Renal cortical epithelial cell (primary cell): ENCODE measurements at regions not wholly inside any gene's neighbourhood (a gene's known extent, or its start where the extent isn't known, plus 50 kb on each side); places are given as distances from the start of the nearest gene placed in this dataset.

Experiments used
- DNase-seq: peaks from one replicate; pipeline ENCODE4 v3.0.0-alpha.2; 2011; ENCODE audit warnings: low read depth

DNA sequence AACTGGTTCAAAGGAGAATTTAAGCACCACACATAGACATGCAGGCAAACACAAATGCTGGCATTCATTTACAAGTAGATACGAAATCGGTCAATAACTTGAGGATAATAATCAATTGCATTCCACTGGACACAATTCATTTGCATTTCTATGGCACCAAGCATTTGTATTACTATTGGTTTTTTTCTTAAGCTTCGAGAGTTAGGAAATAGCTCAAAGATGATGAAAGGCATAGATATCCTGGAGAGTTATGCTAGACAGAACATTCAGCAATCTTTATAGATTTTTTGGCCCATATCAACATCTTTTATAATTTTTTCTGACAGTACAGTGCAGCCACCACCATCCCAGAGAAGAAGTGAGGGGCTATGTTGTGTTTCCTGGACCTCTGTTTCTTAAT, 544.4 kb downstream of the MIAT start:
- DNase-seq: no peak

GRCh38 chr22:27203276-27203660, 545.9 kb downstream of the MIAT start:
- no peak for DNase-seq

GRCh38 chr22:27204280-27204679, 546.9 kb downstream of the MIAT start:
- DNase-seq: no peak

- no peak for DNase-seq
These were observed 547.4 kb downstream of the MIAT start for GRCh38 chr22:27204817-27205216.

DNA sequence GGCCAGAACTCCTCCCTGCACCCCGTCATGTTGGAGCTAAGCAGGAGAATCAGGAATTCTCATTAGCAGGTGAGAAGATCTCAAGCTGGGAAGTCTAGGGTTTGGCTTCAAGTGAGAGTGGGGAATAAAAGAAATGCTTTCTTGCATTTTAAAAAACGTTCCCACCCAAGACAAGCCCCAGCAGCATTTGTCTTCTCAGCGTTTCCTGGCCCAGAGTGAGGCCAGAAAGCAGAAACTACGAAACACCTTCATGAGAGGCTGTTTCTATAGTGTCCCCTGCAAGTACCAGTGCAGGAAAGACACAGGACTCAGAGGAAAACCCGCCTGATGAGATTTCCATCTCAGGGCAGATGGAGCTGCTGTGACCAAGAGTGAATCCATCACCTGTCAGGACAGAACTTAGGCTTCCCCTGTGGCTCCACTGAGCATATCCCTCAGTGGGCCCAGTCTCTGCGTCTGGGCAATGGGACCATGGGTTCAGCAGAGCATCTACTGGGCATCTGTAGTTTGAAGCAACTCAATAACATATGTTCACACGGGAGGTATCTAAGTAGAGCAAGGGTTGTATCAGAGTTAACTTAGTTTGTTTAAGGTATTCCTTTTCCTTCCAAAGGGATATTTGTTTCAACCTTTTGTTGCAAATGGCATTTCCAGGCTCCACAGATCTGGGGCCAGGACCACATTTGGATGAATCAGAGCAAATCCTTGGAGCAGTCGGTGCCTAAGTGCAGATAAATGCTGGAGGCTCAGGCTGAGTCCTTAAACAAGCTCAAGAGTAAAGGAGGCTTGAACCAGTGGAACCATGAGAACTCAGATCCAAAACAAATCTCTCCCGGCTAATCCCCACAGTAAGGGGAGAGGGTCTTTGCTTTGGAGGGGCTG, 548.3 kb downstream of the MIAT start:
- DNase-seq: no peak

- DNase-seq: no peak
These were observed 549.2 kb downstream of the MIAT start for GRCh38 chr22:27206374-27207133.

- no peak for DNase-seq
These were observed 549.9 kb downstream of the MIAT start for GRCh38 chr22:27207266-27207665.

DNA sequence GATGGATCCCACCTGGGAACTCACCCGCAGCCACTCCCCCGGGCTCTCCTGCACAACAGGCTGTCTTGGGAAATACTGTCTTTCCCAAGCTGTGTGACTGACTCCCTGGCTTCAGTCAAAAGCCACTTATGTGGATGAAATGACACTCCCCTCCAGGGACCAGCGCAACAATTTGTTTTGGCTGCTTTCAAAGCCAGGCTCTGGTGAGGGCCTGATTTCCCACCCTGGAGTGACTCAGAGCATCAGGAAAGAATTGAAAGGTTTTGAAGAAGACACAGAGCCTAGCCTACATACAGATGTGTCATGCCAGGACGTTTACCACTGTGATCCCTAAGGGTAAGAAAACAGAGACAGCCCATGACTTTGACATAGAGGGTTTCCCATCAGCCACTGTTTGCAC, 550.5 kb downstream of the MIAT start:
- DNase-seq: peak; percentile 45

DNA sequence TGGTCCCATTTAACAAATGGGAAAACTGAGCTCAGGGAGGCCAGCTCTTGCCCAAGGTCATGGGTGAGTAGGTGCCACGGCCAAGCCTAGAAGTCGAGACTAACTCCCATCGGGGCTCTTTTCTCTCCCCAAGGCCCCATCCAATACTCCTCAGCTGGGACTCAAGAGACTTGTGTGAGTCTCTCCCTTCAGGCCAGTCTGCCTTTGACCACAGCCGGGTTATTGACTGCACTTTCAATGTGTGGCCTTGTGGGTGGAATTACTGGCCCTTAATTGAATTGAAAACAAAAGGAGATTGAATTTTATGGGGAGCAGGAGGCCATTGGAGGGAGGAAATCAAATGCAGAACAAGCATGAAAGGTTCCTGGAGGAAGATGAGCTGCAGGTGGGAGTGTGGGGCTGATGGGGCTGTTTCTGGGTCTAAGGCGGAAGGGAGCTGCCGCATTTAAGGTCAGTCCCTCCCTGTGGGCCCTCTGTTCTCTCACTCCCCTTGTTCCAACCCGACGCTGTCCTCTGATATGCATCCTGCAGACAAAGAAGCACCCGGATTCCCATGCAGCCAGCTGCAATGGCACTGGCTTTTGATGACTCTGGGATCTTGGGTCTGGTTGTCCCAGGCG, 552.8 kb downstream of the MIAT start:
- no peak for DNase-seq

DNA sequence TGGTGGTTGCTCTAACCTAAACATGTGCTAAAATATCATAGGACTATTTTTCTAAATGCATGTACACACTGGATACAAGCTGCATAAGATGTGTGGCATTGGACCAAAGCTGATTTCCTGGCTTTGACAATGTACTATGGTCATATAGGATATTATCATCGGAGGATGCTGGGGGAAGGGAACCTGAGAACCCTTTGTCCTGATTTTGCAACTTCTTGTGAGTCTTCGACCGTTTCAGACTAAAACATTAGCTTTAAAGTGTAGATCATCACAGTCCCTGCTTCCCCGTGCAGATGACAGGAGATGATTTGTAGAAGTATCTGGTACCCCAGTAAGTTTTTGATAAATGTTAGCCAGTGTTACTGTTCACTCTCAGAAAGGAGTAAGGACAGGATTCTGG, 554.7 kb downstream of the MIAT start:
- no peak for DNase-seq

DNA sequence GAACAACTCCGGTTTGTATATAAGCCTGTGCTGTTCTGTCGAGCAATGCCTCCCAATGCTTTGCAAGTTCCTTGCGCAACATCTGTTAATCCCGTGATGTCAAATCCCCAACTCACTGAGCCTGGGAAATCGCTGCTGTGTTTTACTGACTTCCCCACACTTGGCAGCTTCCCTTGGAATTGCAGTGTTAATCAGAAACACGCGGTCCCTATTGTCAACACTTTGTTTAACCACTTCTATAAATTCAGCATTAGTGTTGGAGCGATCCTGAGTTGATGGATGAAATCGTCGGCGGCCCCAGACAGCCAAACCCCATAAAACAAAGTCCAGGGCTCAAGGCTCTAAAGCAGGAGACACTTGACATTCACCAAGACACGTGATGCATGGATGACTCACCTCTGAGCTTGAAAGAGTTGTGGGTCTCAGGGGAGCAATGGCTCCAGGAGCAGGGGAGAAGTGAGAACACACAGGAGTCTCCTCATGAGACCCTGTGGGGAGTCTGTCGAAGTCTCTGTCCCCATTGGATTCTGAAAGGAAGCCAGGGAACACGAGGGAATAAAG, 555.3 kb downstream of the MIAT start:
- peak; percentile 94 for DNase-seq

- DNase-seq: no peak
These were observed 555.9 kb downstream of the MIAT start for GRCh38 chr22:27213294-27213693.

DNA sequence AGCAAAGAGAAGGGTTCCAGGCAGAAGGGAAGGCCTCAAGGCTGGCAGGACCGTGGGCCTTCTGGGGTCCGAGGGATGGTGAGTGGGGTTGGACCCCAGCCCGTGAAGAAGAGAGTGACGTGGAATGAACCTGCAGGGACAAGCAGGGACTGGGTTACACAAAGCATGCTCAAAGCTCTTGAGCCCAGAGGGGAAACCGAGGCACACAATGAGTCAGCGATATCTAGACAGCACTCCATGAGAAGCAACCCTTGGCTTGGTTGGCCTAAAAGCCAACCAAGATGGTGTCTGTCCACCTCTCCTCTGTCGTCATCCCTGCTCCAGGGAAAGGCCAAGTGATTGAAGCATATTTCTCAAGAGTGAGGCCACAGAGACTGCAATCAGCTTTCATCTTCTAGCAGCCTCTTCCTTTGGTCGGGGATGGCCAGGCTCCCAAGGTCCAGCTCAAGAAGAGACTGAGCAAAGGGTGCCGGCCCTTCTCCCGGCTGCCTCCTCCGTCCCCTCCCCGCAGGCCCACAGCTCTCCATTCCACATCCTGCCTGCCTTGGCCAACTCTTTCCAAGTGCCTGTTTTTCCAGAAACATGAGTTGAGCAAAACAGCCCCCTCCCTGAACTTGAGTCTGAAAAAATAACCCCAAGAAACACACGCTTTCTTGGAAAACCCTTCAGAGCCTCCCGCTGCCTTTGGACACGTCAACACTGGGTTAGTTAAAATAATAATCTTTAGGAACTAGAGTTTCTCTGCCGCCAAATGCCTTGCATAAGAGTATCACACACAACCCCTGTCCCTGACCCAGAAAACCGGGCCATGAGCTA, 556.6 kb downstream of the MIAT start:
- no peak for DNase-seq

GRCh38 chr22:27214691-27215090, 557.3 kb downstream of the MIAT start:
- DNase-seq: no peak

DNA sequence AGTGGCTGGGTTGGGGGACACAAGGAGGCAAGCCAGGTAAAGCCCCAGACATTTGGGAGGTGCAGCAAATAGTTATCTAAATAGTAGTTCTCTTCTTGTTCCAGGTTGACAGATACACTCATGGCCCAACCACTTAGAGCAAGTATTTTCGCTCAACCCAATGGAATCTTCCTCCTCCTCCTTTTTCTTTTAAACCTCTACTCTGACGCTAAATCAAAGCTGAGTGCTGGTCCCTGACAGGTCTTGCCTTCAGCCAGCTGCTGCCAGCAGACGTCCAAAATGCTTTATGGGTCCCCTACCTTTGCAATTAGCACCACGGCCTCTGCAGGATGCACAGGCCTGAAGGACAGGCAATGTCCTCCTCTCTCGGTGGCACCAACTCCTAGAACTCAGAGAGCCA, 558.5 kb downstream of the MIAT start:
- no peak for DNase-seq

GRCh38 chr22:27216444-27216843, 559.1 kb downstream of the MIAT start:
- no peak for DNase-seq

GRCh38 chr22:27217154-27217553, 559.8 kb downstream of the MIAT start:
- no peak for DNase-seq

DNA sequence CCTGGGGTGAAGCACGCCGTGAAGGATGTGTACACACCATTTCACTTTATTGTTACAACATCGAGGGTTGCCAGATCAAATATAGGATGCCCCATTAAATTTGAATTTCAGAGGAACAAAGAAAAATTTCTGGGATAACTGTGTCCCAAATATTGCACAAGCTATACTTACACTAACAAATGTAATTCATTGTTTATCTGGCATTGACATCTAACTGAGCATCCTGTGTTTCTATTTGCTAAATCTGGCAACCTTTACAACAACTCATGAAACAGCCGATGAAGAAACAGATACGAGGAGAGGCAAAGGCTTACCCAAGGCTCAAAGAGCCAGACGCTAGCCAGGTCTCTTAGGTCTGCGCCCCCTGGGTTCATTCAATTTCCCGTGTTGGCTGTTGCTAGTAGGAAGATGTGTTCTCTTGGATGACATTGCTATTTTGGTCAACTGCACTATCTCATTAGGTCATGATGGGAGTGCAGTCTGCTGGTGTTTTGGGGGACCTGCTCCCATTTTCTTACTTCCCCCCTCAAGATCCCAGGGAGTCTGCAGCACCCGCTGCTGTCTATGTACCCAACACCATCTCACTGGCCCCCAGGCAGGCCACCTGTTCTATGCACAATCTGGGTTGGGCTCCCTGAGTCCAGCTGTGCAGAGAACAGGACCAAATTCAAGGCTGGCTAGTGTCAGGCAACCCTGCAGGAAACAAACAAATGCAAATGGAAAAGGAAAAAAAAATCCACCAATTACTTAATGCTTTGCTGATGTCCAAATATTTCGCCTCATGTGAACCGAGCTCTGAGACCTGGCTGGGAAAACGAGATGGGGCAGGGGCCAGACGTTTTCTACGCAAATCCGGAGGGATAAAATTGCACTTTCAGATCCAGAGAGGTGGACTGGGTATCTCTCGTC, 560.9 kb downstream of the MIAT start:
- DNase-seq: no peak

DNA sequence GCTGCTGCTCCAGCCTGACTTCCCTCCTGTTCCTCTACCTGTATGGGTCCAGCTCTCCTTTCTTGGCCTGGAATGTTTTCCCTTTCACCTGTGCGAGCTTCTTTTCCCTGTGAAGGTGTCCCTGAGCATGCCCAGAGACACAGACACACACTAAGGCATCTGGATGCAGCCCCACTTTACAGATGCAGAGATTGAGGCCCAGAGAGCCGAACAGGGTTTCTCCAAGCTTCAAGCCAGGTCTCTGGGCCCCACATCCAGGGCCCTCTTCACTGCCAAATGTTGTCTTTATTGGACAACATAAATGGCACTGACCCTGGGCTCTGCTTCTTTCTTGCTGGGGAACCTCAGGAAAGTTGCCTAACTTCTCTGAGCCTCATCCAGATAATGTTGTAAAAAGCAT, 561.6 kb downstream of the MIAT start:
- DNase-seq: no peak

DNA sequence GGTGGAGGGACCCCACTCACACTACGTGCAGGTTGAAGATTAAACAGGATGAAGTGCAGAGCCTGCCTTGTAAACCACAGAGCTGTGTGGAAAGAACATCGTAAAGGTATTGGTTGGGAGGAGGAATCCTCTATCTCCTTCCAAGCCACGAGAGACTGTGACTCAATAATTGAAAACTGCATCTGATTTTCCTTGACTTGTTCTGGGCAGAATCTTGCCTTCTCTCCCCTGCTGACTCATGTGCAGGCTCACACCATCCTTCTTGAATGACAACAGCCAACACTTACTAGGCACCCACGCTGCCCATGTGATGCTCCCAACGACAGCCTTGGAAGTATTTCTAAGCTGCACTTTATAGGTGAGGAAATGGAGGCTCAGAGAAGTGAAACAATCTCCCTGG, 563.0 kb downstream of the MIAT start:
- peak; percentile 92 for DNase-seq

- DNase-seq: no peak
These were observed 564.8 kb downstream of the MIAT start for GRCh38 chr22:27222178-27222577.
